ENCODE measurements at regions not wholly inside any gene's neighbourhood (a gene's known extent, or its start where the extent isn't known, plus 50 kb on each side); places are given as distances from the start of the nearest gene placed in this dataset.
A peak's percentile ranks its signal among the peaks of the same experiment; 100 is the strongest.

- H2AFZ ChIP-seq (replicated peaks), result no peak overlapping the region
- H3F3A ChIP-seq (ENCODE audit: low read depth), result no peaks in the 10 kb centered on the region
- Mint-ChIP-seq H3K4me1 (peaks cover 18% of the 10 kb centered on the region), H3K9me3 (no peaks in the 10 kb centered on the region), H3K27me3 (ENCODE audit: insufficient read depth, low read depth) (peaks cover 6% of the 10 kb centered on the region), H3K36me3 (no peaks in the 10 kb centered on the region), H3K4me3 (no peak overlapping the region), H3K27ac (no peak overlapping the region)
- H3K4me3 ChIP-seq, result no peak overlapping the region
- no peak overlapping the region for H3K27ac ChIP-seq
- H3K9ac ChIP-seq, result no peak overlapping the region
- DNase-seq (ENCODE audit: low spot score), result no peak
- H3K27me3 ChIP-seq, result no peaks in the 10 kb centered on the region
- no peaks in the 10 kb centered on the region for H3K79me2 ChIP-seq (ENCODE audit: low read depth)
- no peak for TF ChIP-seq CTCF (IDR thresholded peaks at IDR 0.05)
- TF ChIP-seq EZH2 (IDR thresholded peaks at IDR 0.05), result no peak
- TF ChIP-seq EZH2phosphoT487 (IDR thresholded peaks at IDR 0.05), result no peak
- H3K4me2 ChIP-seq, result no peak overlapping the region
- H3K36me3 ChIP-seq, result no peaks in the 10 kb centered on the region
- H3K9me3 ChIP-seq (ENCODE audit: low read depth), result no peaks in the 10 kb centered on the region
- H3K4me1 ChIP-seq, result peaks cover 2% of the 10 kb centered on the region
- H4K20me1 ChIP-seq (ENCODE audit: low read depth), result no peaks in the 10 kb centered on the region
Measured at GRCh38 chr10:2812631-2813030, 254.7 kb upstream of the PFKP start.

GRCh38 chr10:2800178-2800577, 267.2 kb upstream of the PFKP start:
- Histone ChIP-seq H3F3A (ENCODE audit: low read depth) (peaks cover 8% of the 10 kb centered on the region), H3K27me3 (no peaks in the 10 kb centered on the region), H2AFZ (replicated peaks) (no peak overlapping the region), H3K27ac (no peak overlapping the region), H3K36me3 (peaks cover 10% of the 10 kb centered on the region), H3K4me3 (no peak overlapping the region), H3K9me3 (ENCODE audit: low read depth) (peaks cover 7% of the 10 kb centered on the region), H3K9ac (no peak overlapping the region), H3K4me2 (no peak overlapping the region), H3K4me1 (peaks cover 13% of the 10 kb centered on the region), H4K20me1 (ENCODE audit: low read depth) (no peaks in the 10 kb centered on the region), H3K79me2 (ENCODE audit: low read depth) (no peaks in the 10 kb centered on the region)
- Mint-ChIP-seq H3K4me3 (no peak overlapping the region), H3K27me3 (ENCODE audit: insufficient read depth, low read depth) (peaks cover 3% of the 10 kb centered on the region), H3K9me3 (peaks cover 6% of the 10 kb centered on the region), H3K4me1 (peaks cover 13% of the 10 kb centered on the region), H3K27ac (no peak overlapping the region), H3K36me3 (no peaks in the 10 kb centered on the region)
- no peak for DNase-seq (ENCODE audit: low spot score)
- TF ChIP-seq EZH2phosphoT487 (IDR thresholded peaks at IDR 0.05) (no peak), EZH2 (IDR thresholded peaks at IDR 0.05) (no peak), CTCF (IDR thresholded peaks at IDR 0.05) (no peak)

- peak overlapping the region; percentile 30 for H3K27ac Mint-ChIP-seq
- Histone ChIP-seq H4K20me1 (ENCODE audit: low read depth) (no peaks in the 10 kb centered on the region), H3K9me3 (ENCODE audit: low read depth) (peaks cover 7% of the 10 kb centered on the region), H3K9ac (no peak overlapping the region), H3K4me3 (no peak overlapping the region), H3F3A (ENCODE audit: low read depth) (peaks cover 8% of the 10 kb centered on the region), H3K27me3 (no peaks in the 10 kb centered on the region), H3K36me3 (peaks cover 10% of the 10 kb centered on the region), H3K4me2 (peak overlapping the region; percentile 38), H3K79me2 (ENCODE audit: low read depth) (no peaks in the 10 kb centered on the region), H2AFZ (replicated peaks) (no peak overlapping the region), H3K4me1 (peaks cover 13% of the 10 kb centered on the region), H3K27ac (no peak overlapping the region)
- H3K27me3 Mint-ChIP-seq (ENCODE audit: insufficient read depth, low read depth), result no peaks in the 10 kb centered on the region
- H3K4me3 Mint-ChIP-seq, result peak overlapping the region; percentile 48
- no peaks in the 10 kb centered on the region for H3K36me3 Mint-ChIP-seq
- no peak for TF ChIP-seq EZH2phosphoT487 (IDR thresholded peaks at IDR 0.05)
- H3K4me1 Mint-ChIP-seq, result peaks cover 13% of the 10 kb centered on the region
- H3K9me3 Mint-ChIP-seq, result peaks cover 5% of the 10 kb centered on the region
- peak; percentile 76 for DNase-seq (ENCODE audit: low spot score)
Measured at GRCh38 chr10:2798336-2799022, 268.9 kb upstream of the PFKP start.

- Histone ChIP-seq H4K20me1 (ENCODE audit: low read depth) (no peaks in the 10 kb centered on the region), H3K9ac (no peak overlapping the region), H3K36me3 (peaks cover 8% of the 10 kb centered on the region), H3F3A (ENCODE audit: low read depth) (no peaks in the 10 kb centered on the region), H2AFZ (replicated peaks) (no peak overlapping the region), H3K4me1 (no peaks in the 10 kb centered on the region), H3K4me2 (no peak overlapping the region), H3K4me3 (no peak overlapping the region), H3K27me3 (no peaks in the 10 kb centered on the region), H3K9me3 (ENCODE audit: low read depth) (peaks cover 7% of the 10 kb centered on the region), H3K27ac (no peak overlapping the region), H3K79me2 (ENCODE audit: low read depth) (no peaks in the 10 kb centered on the region)
- Mint-ChIP-seq H3K4me1 (no peaks in the 10 kb centered on the region), H3K27ac (no peak overlapping the region), H3K9me3 (peaks cover 5% of the 10 kb centered on the region), H3K27me3 (ENCODE audit: insufficient read depth, low read depth) (no peaks in the 10 kb centered on the region), H3K36me3 (no peaks in the 10 kb centered on the region), H3K4me3 (no peak overlapping the region)
- TF ChIP-seq EZH2 (IDR thresholded peaks at IDR 0.05), result no peak
- no peak for TF ChIP-seq EZH2phosphoT487 (IDR thresholded peaks at IDR 0.05)
- no peak for TF ChIP-seq CTCF (IDR thresholded peaks at IDR 0.05)
- no peak for DNase-seq (ENCODE audit: low spot score)
Measured at GRCh38 chr10:2791774-2792443, 275.4 kb upstream of the PFKP start.
